NT2/D1 (cell line): ENCODE measurements at regions not wholly inside any gene's neighbourhood (a gene's known extent, or its start where the extent isn't known, plus 50 kb on each side); places are given as distances from the start of the nearest gene placed in this dataset.

ENCODE experiments used
- SUZ12 ChIP-seq: IDR thresholded peaks from 2 replicates; pipeline ENCODE4 v1.6.1; 2011; ENCODE audit not compliant: insufficient read length, insufficient read depth; ENCODE audit errors: extremely low read depth
- YY1 ChIP-seq: IDR thresholded peaks from 2 replicates; pipeline ENCODE4 v1.6.1; 2011; ENCODE audit not compliant: insufficient read length, insufficient read depth
- ZNF274 ChIP-seq: IDR thresholded peaks from 2 replicates; pipeline ENCODE4 v1.6.1; 2011; ENCODE audit warnings: mild to moderate bottlenecking, low read depth, low read length

GRCh38 chrX:51435101-51435500 lies 61.3 kb downstream of the NUDT11 start:
- TF ChIP-seq YY1, result no peak
- TF ChIP-seq ZNF274, result no peak
- TF ChIP-seq SUZ12, result no peak
